MCF 10A (cell line): ENCODE measurements at regions not wholly inside any gene's neighbourhood (a gene's known extent, or its start where the extent isn't known, plus 50 kb on each side); places are given as distances from the start of the nearest gene placed in this dataset.

ENCODE experiments used
- BruUV-seq: library from RNA; stranded (reverse); fragments of 400-500 nt; replicated peaks from 2 replicates; lab custom pipeline; 2021; lab: Mats Ljungman, UMichigan
- CTCF ChIA-PET: fragments of 300-600 bp; sonication (Branson Sonifier 250); formaldehyde crosslinking; extraction: SDS; loops from one replicate; lab custom pipeline; 2021; ENCODE audit warnings: antibody characterized with exemption, inconsistent platforms; lab: Yijun Ruan, JAX
- POLR2A ChIA-PET: fragments of 300-600, 350-650 bp; sonication (Branson Sonifier 250); formaldehyde crosslinking; extraction: SDS; loops from one replicate; lab custom pipeline; 2020; ENCODE audit warnings: antibody characterized with exemption, inconsistent platforms; lab: Yijun Ruan, JAX
- DNase-seq: peaks from one replicate; pipeline ENCODE4 v3.0.0-alpha.2; 2018; ENCODE audit not compliant: unreplicated experiment
- H3K27ac Mint-ChIP-seq: one replicate; pipeline ENCODE4 v1.8.0; 2022; ENCODE audit warnings: mild to moderate bottlenecking, low read depth, mixed read lengths; ENCODE audit not compliant: unreplicated experiment
- H3K27me3 Mint-ChIP-seq: one replicate; pipeline ENCODE4 v1.8.0; 2022; ENCODE audit warnings: mixed read lengths; ENCODE audit not compliant: insufficient read depth, unreplicated experiment
- H3K36me3 Mint-ChIP-seq: one replicate; pipeline ENCODE4 v1.8.0; 2022; ENCODE audit warnings: mild to moderate bottlenecking, moderate library complexity, mixed read lengths; ENCODE audit not compliant: insufficient read depth, unreplicated experiment
- H3K4me1 Mint-ChIP-seq: one replicate; pipeline ENCODE4 v1.8.0; 2022; ENCODE audit warnings: mixed read lengths; ENCODE audit not compliant: insufficient read depth, unreplicated experiment
- H3K4me3 Mint-ChIP-seq: one replicate; pipeline ENCODE4 v1.8.0; 2022; ENCODE audit warnings: mild to moderate bottlenecking, moderate library complexity, mixed read lengths; ENCODE audit not compliant: unreplicated experiment
- H3K9me3 Mint-ChIP-seq: one replicate; pipeline ENCODE4 v1.8.0; 2022; ENCODE audit warnings: mixed read lengths; ENCODE audit not compliant: unreplicated experiment
- CTCF ChIP-seq: fragments of 200-600 bp; IDR thresholded peaks from one replicate; pipeline ENCODE4 v1.8.0; 2022; ENCODE audit warnings: antibody characterized with exemption, mild to moderate bottlenecking; ENCODE audit not compliant: unreplicated experiment
- intact Hi-C: fragments of 100-400 bp; cut with micrococcal nuclease; formaldehyde crosslinking; loops from 2 replicates; pipeline ENCODE4 v1.14.1; 2022

- H3K4me3 Mint-ChIP-seq = no peak overlapping the region
- no peak overlapping the region for H3K27ac Mint-ChIP-seq
- H3K36me3 Mint-ChIP-seq = no peaks in the 10 kb centered on the region
- H3K4me1 Mint-ChIP-seq = no peaks in the 10 kb centered on the region
- intact Hi-C loops = no loop called here
- H3K27me3 Mint-ChIP-seq = no peaks in the 10 kb centered on the region
- DNase-seq = no peak
- TF ChIP-seq CTCF = no peak
- BruUV-seq = no TSS peak
- CTCF ChIA-PET = no interaction called here
- POLR2A ChIA-PET = no interaction called here
- peaks cover 10% of the 10 kb centered on the region for H3K9me3 Mint-ChIP-seq
Observed at GRCh38 chr13:89950225-89950624, 1397.3 kb upstream of the MIR17HG start.

- intact Hi-C loops = no loop called here
- Mint-ChIP-seq H3K9me3 (peaks cover 11% of the 10 kb centered on the region), H3K4me1 (no peaks in the 10 kb centered on the region), H3K36me3 (peaks cover 7% of the 10 kb centered on the region), H3K27me3 (no peaks in the 10 kb centered on the region), H3K4me3 (no peak overlapping the region), H3K27ac (no peak overlapping the region)
- ChIA-PET POLR2A (no interaction called here), CTCF (interaction anchor here (0.5 to 0.8 kb wide), 3 partner anchors 28 to 1098 kb away, joined by 3 read pairs; no protein-coding TSS in a partner anchor)
- DNase-seq = no peak
- no TSS peak for BruUV-seq
- TF ChIP-seq CTCF = no peak
Observed at GRCh38 chr13:89951341-89951740, 1396.1 kb upstream of the MIR17HG start.

- Mint-ChIP-seq H3K4me1 (no peaks in the 10 kb centered on the region), H3K27ac (no peak overlapping the region), H3K4me3 (no peak overlapping the region), H3K9me3 (peaks cover 11% of the 10 kb centered on the region), H3K36me3 (peaks cover 7% of the 10 kb centered on the region), H3K27me3 (no peaks in the 10 kb centered on the region)
- POLR2A ChIA-PET = interaction anchor here (0.6 kb wide), 1 partner anchor 61 kb away, joined by 3 read pairs; no protein-coding TSS in a partner anchor
- BruUV-seq = no TSS peak
- CTCF ChIA-PET = no interaction called here
- no peak for DNase-seq
- TF ChIP-seq CTCF = no peak
- intact Hi-C loops = no loop called here
Observed at GRCh38 chr13:89953581-89953980, 1393.9 kb upstream of the MIR17HG start.

- ChIA-PET POLR2A (interaction anchor here (1.0 kb wide), 1 partner anchor 61 kb away, joined by 3 read pairs; no protein-coding TSS in a partner anchor), CTCF (interaction anchor here (0.6 to 0.7 kb wide), 2 partner anchors 31 to 306 kb away, joined by 3 read pairs; no protein-coding TSS in a partner anchor)
- BruUV-seq = no TSS peak
- no peak overlapping the region for H3K4me3 Mint-ChIP-seq
- no peaks in the 10 kb centered on the region for H3K27me3 Mint-ChIP-seq
- H3K4me1 Mint-ChIP-seq = no peaks in the 10 kb centered on the region
- no peak overlapping the region for H3K27ac Mint-ChIP-seq
- peaks cover 7% of the 10 kb centered on the region for H3K36me3 Mint-ChIP-seq
- no peak for TF ChIP-seq CTCF
- DNase-seq = no peak
- peaks cover 11% of the 10 kb centered on the region for H3K9me3 Mint-ChIP-seq
- intact Hi-C loops = no loop called here
Observed at GRCh38 chr13:89955773-89956172, 1391.7 kb upstream of the MIR17HG start.
